HEK293 (cell line): ENCODE measurements at regions not wholly inside any gene's neighbourhood (a gene's known extent, or its start where the extent isn't known, plus 50 kb on each side); places are given as distances from the start of the nearest gene placed in this dataset.
A peak's percentile ranks its signal among the peaks of the same experiment; 100 is the strongest.

Experiments
- CTCF ChIA-PET: fragments of 350-600 bp; formaldehyde crosslinking; extraction: SDS; loops from one replicate; lab custom pipeline; 2021; ENCODE audit warnings: antibody characterized with exemption; lab: Yijun Ruan, JAX
- POLR2A ChIA-PET: fragments of 300-600 bp; formaldehyde crosslinking; extraction: SDS; loops from one replicate; lab custom pipeline; 2020; ENCODE audit warnings: antibody characterized with exemption, inconsistent platforms; lab: Yijun Ruan, JAX
- H3K27ac ChIP-seq: fragments of 200-500 bp; sonication (Bioruptor generic); 2 replicates; pipeline ENCODE4 v1.5.1; 2014; ENCODE audit warnings: low read depth, low read length, control low read depth, inconsistent platforms; ENCODE audit errors: extremely low read depth
- H3K36me3 ChIP-seq, 2 experiments: fragments of 200-500 bp in 1 of 2; sonication (Bioruptor generic) in 1 of 2; 1 replicate in 1 of 2; 2 replicates in 1 of 2; pipeline ENCODE4 v1.5.1; 2014 to 2017; ENCODE audit warnings: inconsistent platforms in 2 of 2, low read length in 2 of 2; ENCODE audit not compliant: control insufficient read depth in 2 of 2, insufficient read depth in 1 of 2
- H3K4me1 ChIP-seq: fragments of 200-500 bp; sonication (Bioruptor generic); 2 replicates; pipeline ENCODE4 v1.5.1; 2014; ENCODE audit warnings: mild to moderate bottlenecking, low read length, inconsistent platforms; ENCODE audit not compliant: control insufficient read depth, insufficient read depth
- H3K4me3 ChIP-seq: 2 replicates; pipeline ENCODE4 v1.5.1; 2011; ENCODE audit warnings: low read depth, mild to moderate bottlenecking, control low read depth, low read length, moderate library complexity
- H3K9me3 ChIP-seq: fragments of 200-500 bp; sonication (Bioruptor generic); 2 replicates; pipeline ENCODE4 v1.5.1; 2014; ENCODE audit warnings: low read depth, low read length, inconsistent platforms; ENCODE audit not compliant: control insufficient read depth, insufficient read depth
- KLF10 ChIP-seq: fragments of 450-650 bp; IDR thresholded peaks from 2 replicates; pipeline ENCODE4 v1.5.1; 2018; ENCODE audit warnings: missing biosample characterization, mild to moderate bottlenecking, missing genetic modification characterization
- KLF9 ChIP-seq: fragments of 450-650 bp; formaldehyde crosslinking; IDR thresholded peaks from 2 replicates; pipeline ENCODE4 v1.5.1; 2016; ENCODE audit warnings: missing biosample characterization, missing genetic modification characterization, low read depth
- REPIN1 ChIP-seq: fragments of 450-650 bp; formaldehyde crosslinking; IDR thresholded peaks from 2 replicates; pipeline ENCODE4 v1.5.1; 2017; ENCODE audit warnings: missing biosample characterization, missing genetic modification characterization, low read depth
- ZBTB11 ChIP-seq: fragments of 450-650 bp; formaldehyde crosslinking; conservative IDR thresholded peaks from 2 replicates; pipeline ENCODE4 v1.5.1; 2016; ENCODE audit warnings: low read depth, missing biosample characterization, missing genetic modification characterization
- ZBTB17 ChIP-seq: fragments of 450-650 bp; formaldehyde crosslinking; IDR thresholded peaks from 2 replicates; pipeline ENCODE4 v1.5.1; 2016; ENCODE audit warnings: missing biosample characterization, missing genetic modification characterization
- ZFHX2 ChIP-seq: fragments of 450-650 bp; formaldehyde crosslinking; conservative IDR thresholded peaks from 2 replicates; pipeline ENCODE4 v1.5.1; 2016; ENCODE audit warnings: missing biosample characterization, missing genetic modification characterization
- ZNF10 ChIP-seq: fragments of 450-650 bp; formaldehyde crosslinking; IDR thresholded peaks from 2 replicates; pipeline ENCODE4 v1.5.1; 2017; ENCODE audit warnings: missing biosample characterization, missing genetic modification characterization
- ZNF114 ChIP-seq: fragments of 450-650 bp; formaldehyde crosslinking; IDR thresholded peaks from 2 replicates; pipeline ENCODE4 v1.5.0; 2017; ENCODE audit warnings: missing biosample characterization, missing genetic modification characterization
- ZNF155 ChIP-seq: fragments of 450-650 bp; formaldehyde crosslinking; IDR thresholded peaks from 2 replicates; pipeline ENCODE4 v1.5.1; 2016; ENCODE audit warnings: missing biosample characterization, missing genetic modification characterization
- ZNF2 ChIP-seq: fragments of 450-650 bp; formaldehyde crosslinking; IDR thresholded peaks from 2 replicates; pipeline ENCODE4 v1.5.1; 2016; ENCODE audit warnings: missing biosample characterization, missing genetic modification characterization
- ZNF214 ChIP-seq: fragments of 450-650 bp; formaldehyde crosslinking; IDR thresholded peaks from 2 replicates; pipeline ENCODE4 v1.5.1; 2017; ENCODE audit warnings: missing biosample characterization, mild to moderate bottlenecking, missing genetic modification characterization, borderline replicate concordance
- ZNF248 ChIP-seq: fragments of 450-650 bp; formaldehyde crosslinking; IDR thresholded peaks from 2 replicates; pipeline ENCODE4 v1.5.1; 2017; ENCODE audit warnings: missing biosample characterization, missing genetic modification characterization
- ZNF335 ChIP-seq: fragments of 450-650 bp; formaldehyde crosslinking; conservative IDR thresholded peaks from 2 replicates; pipeline ENCODE4 v1.5.1; 2016; ENCODE audit warnings: missing biosample characterization, missing genetic modification characterization
- ZNF394 ChIP-seq: fragments of 450-650 bp; formaldehyde crosslinking; IDR thresholded peaks from 2 replicates; pipeline ENCODE4 v1.5.1; 2016; ENCODE audit warnings: missing biosample characterization, missing genetic modification characterization, mild to moderate bottlenecking, moderate library complexity, borderline replicate concordance
- ZNF654 ChIP-seq: fragments of 450-650 bp; formaldehyde crosslinking; IDR thresholded peaks from 2 replicates; pipeline ENCODE4 v1.5.1; 2016; ENCODE audit warnings: low read depth, missing biosample characterization, missing genetic modification characterization
- ZNF837 ChIP-seq: fragments of 450-650 bp; formaldehyde crosslinking; IDR thresholded peaks from 2 replicates; pipeline ENCODE4 v1.5.1; 2016; ENCODE audit warnings: missing biosample characterization, missing genetic modification characterization
- ZXDB ChIP-seq: fragments of 450-650 bp; formaldehyde crosslinking; IDR thresholded peaks from 2 replicates; pipeline ENCODE4 v1.5.1; 2016; ENCODE audit warnings: missing biosample characterization, missing genetic modification characterization
- TF ChIP-seq, protein P1 (sequence below): fragments of 450-650 bp; formaldehyde crosslinking; IDR thresholded peaks from 2 replicates; pipeline ENCODE4 v1.5.1; 2017; ENCODE audit warnings: missing biosample characterization, missing genetic modification characterization
- TF ChIP-seq, protein P2 (sequence below): fragments of 450-650 bp; formaldehyde crosslinking; IDR thresholded peaks from 2 replicates; pipeline ENCODE4 v1.5.1; 2016; ENCODE audit warnings: missing biosample characterization, missing genetic modification characterization, low read depth
- TF ChIP-seq, protein P3 (sequence below): fragments of 450-650 bp; formaldehyde crosslinking; IDR thresholded peaks from 2 replicates; pipeline ENCODE4 v1.5.1; 2016; ENCODE audit warnings: missing biosample characterization, missing genetic modification characterization

GRCh38 chr17:72340836-72341235 lies 220.0 kb downstream of the SOX9 start:
- Histone ChIP-seq H3K4me3 (no peak overlapping the region), H3K27ac (no peak overlapping the region), H3K9me3 (no peaks in the 10 kb centered on the region), H3K36me3 (no peaks in the 10 kb centered on the region), H3K4me1 (peaks cover 8% of the 10 kb centered on the region; the same call in 1 of the 2 replicates)
- ChIA-PET CTCF (interaction anchor here (0.6 to 0.7 kb wide), 2 partner anchors 122 to 219 kb away, joined by 3 read pairs; no protein-coding TSS in a partner anchor), POLR2A (interaction anchor here (1.1 kb wide), 1 partner anchor 220 kb away, joined by 5 read pairs; the partner anchor contains the start of gene SOX9)
- TF ChIP-seq ZNF10: no peak
- TF ChIP-seq ZNF2 (tag by site-specific recombination): no peak
- no peak for TF ChIP-seq ZNF155 (tag by site-specific recombination)
- TF ChIP-seq ZNF335 (tag by site-specific recombination): no peak
- TF ChIP-seq ZNF248 (tag by site-specific recombination): no peak
- no peak for TF ChIP-seq ZBTB11 (tag by site-specific recombination)
- TF ChIP-seq, protein P1, sequence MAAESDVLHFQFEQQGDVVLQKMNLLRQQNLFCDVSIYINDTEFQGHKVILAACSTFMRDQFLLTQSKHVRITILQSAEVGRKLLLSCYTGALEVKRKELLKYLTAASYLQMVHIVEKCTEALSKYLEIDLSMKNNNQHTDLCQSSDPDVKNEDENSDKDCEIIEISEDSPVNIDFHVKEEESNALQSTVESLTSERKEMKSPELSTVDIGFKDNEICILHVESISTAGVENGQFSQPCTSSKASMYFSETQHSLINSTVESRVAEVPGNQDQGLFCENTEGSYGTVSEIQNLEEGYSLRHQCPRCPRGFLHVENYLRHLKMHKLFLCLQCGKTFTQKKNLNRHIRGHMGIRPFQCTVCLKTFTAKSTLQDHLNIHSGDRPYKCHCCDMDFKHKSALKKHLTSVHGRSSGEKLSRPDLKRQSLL (tag by site-specific recombination): no peak
- no peak for TF ChIP-seq KLF9

- Histone ChIP-seq H3K4me3 (no peak overlapping the region), H3K4me1 (peaks cover 3% of the 10 kb centered on the region; the same call in 1 of the 2 replicates), H3K36me3 (no peaks in the 10 kb centered on the region), H3K27ac (peak overlapping the region; percentile 25; the same call in 1 of the 2 replicates), H3K9me3 (no peaks in the 10 kb centered on the region)
- ChIA-PET POLR2A (no interaction called here), CTCF (interaction anchor here (0.8 kb wide), 1 partner anchor 89 kb away, joined by 3 read pairs; no protein-coding TSS in a partner anchor)
- TF ChIP-seq ZFHX2 (0 out of 2 replicates have a peak, but pooled peaks have one; percentile 22), ZNF394 (tag by site-specific recombination) (no peak), ZNF214 (tag by site-specific recombination) (no peak), REPIN1 (no peak), ZXDB (tag by site-specific recombination) (0 out of 2 replicates have a peak, but pooled peaks have one; percentile 13), ZNF114 (tag by site-specific recombination) (no peak), ZNF837 (tag by site-specific recombination) (no peak), ZBTB11 (tag by site-specific recombination) (no peak), ZBTB17 (tag by site-specific recombination) (no peak), KLF10 (tag by site-specific recombination) (no peak), ZNF654 (tag by site-specific recombination) (no peak)
- TF ChIP-seq, protein P2, sequence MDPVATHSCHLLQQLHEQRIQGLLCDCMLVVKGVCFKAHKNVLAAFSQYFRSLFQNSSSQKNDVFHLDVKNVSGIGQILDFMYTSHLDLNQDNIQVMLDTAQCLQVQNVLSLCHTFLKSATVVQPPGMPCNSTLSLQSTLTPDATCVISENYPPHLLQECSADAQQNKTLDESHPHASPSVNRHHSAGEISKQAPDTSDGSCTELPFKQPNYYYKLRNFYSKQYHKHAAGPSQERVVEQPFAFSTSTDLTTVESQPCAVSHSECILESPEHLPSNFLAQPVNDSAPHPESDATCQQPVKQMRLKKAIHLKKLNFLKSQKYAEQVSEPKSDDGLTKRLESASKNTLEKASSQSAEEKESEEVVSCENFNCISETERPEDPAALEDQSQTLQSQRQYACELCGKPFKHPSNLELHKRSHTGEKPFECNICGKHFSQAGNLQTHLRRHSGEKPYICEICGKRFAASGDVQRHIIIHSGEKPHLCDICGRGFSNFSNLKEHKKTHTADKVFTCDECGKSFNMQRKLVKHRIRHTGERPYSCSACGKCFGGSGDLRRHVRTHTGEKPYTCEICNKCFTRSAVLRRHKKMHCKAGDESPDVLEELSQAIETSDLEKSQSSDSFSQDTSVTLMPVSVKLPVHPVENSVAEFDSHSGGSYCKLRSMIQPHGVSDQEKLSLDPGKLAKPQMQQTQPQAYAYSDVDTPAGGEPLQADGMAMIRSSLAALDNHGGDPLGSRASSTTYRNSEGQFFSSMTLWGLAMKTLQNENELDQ (tag by site-specific recombination): no peak
- TF ChIP-seq, protein P3, sequence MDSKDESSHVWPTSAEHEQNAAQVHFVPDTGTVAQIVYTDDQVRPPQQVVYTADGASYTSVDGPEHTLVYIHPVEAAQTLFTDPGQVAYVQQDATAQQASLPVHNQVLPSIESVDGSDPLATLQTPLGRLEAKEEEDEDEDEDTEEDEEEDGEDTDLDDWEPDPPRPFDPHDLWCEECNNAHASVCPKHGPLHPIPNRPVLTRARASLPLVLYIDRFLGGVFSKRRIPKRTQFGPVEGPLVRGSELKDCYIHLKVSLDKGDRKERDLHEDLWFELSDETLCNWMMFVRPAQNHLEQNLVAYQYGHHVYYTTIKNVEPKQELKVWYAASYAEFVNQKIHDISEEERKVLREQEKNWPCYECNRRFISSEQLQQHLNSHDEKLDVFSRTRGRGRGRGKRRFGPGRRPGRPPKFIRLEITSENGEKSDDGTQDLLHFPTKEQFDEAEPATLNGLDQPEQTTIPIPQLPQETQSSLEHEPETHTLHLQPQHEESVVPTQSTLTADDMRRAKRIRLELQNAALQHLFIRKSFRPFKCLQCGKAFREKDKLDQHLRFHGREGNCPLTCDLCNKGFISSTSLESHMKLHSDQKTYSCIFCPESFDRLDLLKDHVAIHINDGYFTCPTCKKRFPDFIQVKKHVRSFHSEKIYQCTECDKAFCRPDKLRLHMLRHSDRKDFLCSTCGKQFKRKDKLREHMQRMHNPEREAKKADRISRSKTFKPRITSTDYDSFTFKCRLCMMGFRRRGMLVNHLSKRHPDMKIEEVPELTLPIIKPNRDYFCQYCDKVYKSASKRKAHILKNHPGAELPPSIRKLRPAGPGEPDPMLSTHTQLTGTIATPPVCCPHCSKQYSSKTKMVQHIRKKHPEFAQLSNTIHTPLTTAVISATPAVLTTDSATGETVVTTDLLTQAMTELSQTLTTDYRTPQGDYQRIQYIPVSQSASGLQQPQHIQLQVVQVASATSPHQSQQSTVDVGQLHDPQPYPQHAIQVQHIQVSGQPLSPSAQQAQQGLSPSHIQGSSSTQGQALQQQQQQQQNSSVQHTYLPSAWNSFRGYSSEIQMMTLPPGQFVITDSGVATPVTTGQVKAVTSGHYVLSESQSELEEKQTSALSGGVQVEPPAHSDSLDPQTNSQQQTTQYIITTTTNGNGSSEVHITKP: peak; percentile 89
Measured at GRCh38 chr17:72342061-72342460, 221.2 kb downstream of the SOX9 start.
